Superior temporal gyrus (tissue), 1 donor: ENCODE measurements at regions not wholly inside any gene's neighbourhood (a gene's known extent, or its start where the extent isn't known, plus 50 kb on each side); places are given as distances from the start of the nearest gene placed in this dataset.
"Not testable (repeated sequence)": the region's sequence is repeated elsewhere in the genome, so short reads cannot be mapped to it uniquely, and the experiment has no call there.

Experiments
- DNase-seq: peaks from one replicate; pipeline ENCODE4 v3.0.0-alpha.2; 2016; ENCODE audit errors: extremely low spot score

DNA sequence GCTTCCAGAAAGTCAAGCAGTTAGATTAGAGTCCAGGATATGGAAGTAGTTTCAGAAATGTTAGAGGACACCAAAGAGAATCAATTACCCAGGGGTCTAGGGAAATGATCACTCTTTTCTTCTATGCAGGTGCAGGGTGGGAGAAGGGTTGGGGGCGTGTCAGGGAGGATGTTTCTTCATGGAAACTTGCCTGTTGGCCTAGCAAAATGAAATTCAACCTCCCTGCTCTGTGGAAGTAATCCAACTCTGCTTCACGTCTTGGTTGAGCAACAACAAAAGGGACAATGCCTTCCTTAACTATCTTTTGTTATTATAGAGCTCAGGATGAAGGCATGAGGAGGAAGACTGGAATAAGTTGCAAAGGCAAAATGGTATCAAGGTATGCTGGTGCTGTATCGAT, 210.8 kb upstream of the ETAA1 start:
- DNase-seq = no peak

- DNase-seq = no peak
These were observed 210.3 kb upstream of the ETAA1 start for GRCh38 chr2:67186871-67187270.

DNA sequence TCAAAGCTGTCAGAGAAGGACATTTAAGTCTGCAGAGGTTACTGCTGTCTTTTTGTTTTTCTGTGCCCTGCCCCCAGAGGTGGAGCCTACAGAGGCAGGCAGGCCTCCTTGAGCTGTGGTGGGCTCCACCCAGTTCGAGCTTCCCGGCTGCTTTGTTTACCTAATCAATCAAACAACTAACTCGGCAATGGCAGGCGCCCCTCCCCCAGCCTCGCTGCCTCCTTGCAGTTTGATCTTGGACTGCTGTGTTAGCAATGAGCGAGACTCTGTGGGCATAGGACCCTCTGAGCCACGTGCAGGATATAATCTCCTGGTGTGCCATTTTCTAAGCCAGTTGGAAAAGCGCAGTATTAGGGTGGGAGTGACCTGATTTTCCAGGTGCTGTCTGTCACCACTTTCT, 201.8 kb upstream of the ETAA1 start:
- DNase-seq = not testable (repeated sequence)

DNA sequence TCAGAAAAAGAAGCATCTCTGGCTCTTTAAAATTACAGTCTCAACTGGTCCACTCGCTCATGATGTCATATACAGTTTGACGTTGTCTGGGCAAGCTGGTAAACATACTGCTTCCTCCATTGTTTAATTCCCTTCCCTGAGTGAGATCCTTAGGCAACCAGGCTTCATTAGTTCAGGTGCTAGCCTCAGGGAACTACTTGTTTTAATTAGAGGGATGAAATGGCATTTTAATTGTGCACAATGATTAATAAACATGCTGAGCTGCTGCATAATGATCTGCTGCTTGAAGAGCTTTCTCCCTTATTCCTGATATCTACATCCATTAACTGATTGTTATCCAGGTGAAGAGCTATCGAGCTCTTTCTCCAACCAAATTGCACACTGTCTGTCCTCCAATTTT, 195.6 kb upstream of the ETAA1 start:
- no peak for DNase-seq

DNA sequence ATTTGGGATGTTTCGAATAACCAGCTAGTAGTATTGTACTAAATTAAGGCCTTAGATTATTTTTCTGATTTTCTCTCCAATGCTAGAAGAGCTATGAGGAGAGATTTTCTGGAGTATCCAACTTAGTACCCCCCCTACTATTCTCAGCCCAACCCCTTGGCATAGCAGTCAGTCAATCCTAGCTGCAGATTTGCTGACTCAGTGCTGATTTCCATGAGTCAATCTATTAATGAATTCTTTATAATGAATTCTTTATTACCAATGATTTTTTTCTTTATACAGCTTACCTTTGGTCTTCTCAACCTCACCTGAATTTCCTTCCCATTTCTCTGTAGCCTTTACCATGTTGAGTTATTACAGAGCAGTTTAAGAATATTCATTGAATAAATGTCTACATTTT, 192.8 kb upstream of the ETAA1 start:
- no peak for DNase-seq

DNA sequence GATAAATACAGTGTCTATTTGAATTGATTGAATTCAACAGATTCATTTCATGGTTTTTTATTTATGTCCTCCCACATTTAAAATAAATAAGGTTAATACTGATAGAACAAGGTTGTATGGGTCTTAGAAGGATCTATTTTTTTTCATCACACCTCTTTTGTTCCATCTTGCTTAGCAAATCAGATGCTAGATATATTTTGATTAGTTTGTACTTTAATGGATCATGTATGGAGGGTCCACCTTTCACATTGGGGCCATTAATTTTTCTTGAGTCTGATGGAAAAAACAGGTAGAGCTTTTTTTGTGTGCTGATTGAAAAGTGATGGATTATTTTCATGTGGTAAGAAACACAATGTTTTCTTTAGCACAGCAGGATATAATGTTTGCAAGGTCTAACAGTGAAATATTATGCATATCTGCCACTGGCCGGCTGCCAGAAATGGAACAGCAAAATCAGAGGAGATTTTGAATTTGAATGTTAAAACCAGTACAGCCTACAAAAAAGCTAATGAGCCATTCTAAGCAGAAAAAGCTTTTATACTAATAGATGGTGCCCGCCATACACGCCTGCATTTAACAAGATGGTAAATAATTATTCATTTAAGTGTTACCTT, 188.1 kb upstream of the ETAA1 start:
- DNase-seq = no peak

DNA sequence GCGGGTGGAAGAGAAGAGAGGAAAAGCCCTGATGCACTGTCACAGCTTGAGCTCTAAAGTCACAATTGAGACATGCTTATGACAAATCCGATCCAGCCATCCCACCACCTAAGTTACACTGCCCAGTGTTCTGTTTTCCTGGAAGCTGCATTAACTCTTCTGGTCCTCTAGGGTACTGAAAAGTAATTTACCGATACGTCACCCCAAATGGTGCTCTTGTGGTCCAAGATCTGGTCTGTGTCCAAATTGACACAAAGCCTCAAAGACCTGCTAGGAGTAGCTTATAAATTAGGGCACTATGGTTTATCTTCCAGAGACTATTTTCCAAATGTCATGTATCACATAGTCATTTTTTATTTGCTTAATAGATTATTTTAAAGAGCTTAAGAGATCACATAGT, 186.7 kb upstream of the ETAA1 start:
- DNase-seq = no peak

DNA sequence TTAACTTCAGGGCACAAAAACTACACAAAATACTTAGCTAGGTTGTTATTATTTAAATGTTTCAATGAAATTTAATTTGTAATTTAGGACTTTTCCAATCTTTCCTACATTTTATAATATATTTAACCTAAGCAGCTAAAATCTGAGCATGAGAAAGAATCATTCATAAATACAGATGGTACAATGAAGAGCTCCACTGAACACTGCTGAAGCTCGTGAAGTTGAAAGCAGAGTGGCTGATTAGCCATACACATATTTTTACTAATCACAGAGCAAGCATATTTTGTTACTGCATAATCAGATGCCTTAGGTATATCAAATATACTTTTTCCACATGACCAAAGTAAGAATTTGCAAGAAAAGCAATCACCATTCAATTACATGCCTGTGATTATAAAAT, 184.9 kb upstream of the ETAA1 start:
- DNase-seq = no peak

- no peak for DNase-seq
These were observed 183.9 kb upstream of the ETAA1 start for GRCh38 chr2:67213270-67213670.

GRCh38 chr2:67213677-67214402, 183.3 kb upstream of the ETAA1 start:
- no peak for DNase-seq

DNA sequence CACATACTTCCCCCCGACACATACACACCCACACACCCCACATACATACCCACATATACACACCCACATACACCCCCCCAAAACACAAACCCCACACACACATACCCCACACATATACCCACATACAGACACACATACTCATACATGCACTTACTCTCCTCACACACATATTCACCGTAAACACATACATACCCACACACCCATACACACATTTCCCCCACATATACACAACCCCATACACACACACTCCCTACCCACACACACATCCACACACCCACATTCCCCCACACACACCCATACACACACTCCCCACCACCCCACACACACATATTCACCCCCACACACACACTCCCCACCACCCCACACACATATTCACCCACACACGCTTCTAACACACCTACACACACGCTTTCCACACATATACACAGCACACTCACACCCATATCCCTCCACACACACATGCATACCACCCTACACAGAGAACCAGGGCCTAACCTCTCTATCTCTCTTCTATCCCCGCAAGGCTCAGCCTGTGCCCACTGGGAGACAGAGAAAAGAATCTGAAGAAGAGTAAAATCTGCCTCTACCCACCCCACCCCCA, 182.4 kb upstream of the ETAA1 start:
- no peak for DNase-seq

DNA sequence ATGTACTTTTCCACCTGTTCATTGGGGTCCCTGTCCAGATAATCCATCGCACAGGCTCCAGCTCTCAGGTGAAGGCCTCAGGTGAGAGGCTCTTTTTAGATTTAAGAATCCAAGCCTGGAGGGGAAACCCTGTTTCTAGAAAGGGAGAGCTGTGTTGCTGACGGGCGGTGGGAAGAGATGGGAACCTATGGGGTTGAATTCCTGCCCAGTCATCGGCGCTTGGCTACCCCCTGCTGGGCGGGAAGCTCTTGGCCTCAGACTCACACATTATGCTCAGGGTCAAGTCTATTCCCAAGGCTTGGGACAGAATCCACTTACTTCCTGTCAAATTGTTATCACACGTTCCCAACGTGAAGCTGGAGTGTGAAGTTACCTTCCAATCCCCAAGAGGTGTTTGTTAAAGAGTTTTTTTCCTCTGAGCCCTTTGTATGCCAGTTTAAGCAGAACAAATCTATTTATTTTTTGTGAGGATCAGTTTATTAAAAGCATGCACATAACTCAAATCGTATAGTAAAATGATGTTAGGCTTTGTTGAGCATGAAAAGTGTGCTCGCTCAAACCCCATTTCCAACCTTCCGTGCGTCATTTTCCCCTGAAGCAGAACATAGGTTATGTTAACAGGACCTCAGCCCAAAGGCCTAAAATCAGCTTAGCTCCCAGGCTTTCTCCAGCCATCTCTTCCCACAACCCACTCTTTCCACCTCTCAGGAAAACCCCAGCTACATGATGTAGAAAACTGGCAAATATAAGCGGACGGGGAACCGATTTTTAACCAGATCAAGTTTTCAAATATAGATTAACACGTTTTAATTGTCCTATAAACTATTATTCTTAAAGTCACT, 181.7 kb upstream of the ETAA1 start:
- no peak for DNase-seq

GRCh38 chr2:67216103-67216502, 181.0 kb upstream of the ETAA1 start:
- DNase-seq = no peak

- no peak for DNase-seq
These were observed 180.3 kb upstream of the ETAA1 start for GRCh38 chr2:67216881-67217280.

GRCh38 chr2:67217398-67217797, 179.7 kb upstream of the ETAA1 start:
- no peak for DNase-seq

DNA sequence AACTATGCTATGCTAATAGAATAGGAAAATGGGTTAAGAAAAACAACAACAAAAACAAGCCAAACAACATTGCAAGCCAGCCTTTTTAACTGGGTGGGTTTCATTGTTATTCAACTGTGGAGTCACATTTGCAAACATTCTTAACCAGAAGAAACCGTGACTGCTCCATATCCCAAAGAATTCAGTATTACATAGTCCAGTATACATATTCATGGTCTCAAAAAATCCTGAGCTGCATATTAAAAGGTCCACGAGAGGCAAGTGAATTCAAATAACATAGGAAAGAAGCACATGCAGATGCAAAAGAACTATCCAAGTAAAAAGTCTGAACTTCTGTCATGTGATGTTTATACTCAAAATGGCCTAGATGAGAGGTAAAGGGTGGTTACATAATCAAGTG, 179.1 kb upstream of the ETAA1 start:
- no peak for DNase-seq

DNA sequence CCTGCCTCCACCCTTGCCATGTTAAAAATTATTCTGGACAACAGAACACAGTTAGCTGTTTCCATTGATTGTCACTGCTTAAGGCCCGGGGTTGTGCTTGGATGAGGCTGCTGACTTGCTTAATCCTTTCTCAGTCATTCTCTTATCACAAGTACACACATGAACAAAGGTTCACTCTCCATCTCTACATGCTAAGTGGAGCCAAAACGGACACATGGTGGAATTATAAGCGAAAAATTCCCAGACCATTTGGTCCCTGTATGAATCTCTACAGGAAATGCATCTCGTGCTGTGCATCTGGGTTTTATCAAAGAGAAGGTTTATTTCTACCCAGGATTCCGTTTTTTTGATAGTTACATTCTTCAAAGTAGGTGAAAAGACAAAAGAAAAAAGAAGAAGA, 177.5 kb upstream of the ETAA1 start:
- DNase-seq = no peak

DNA sequence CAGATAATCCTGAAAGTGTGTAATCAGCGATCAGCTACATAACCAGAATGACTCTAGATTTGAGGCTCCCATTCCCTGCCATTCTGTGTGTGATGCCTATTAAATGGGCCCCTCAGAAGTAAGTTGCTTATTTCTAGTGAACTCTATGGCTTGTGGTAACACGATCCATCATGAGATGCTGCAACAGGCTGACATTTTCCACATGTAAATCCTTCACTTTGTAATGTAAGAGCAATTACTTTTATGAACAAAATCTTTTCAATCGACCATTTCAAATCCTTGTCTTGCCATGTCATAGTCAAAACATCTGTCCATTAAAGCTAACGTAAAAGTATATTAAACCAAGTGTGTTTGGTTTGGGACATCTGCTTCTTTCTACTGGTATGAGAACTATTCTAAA, 175.9 kb upstream of the ETAA1 start:
- DNase-seq = no peak

GRCh38 chr2:67225287-67225973, 171.7 kb upstream of the ETAA1 start:
- DNase-seq = no peak

- no peak for DNase-seq
These were observed 167.4 kb upstream of the ETAA1 start for GRCh38 chr2:67229706-67230105.

- DNase-seq = no peak
These were observed 164.2 kb upstream of the ETAA1 start for GRCh38 chr2:67232936-67233335.

- no peak for DNase-seq
These were observed 162.7 kb upstream of the ETAA1 start for GRCh38 chr2:67234440-67234839.
